ENCODE measurements at regions not wholly inside any gene's neighbourhood (a gene's known extent, or its start where the extent isn't known, plus 50 kb on each side); places are given as distances from the start of the nearest gene placed in this dataset.

- Histone ChIP-seq H3K27me3 (ENCODE audit: control insufficient read depth, insufficient read depth, low read length) (no peaks in the 10 kb centered on the region), H3K36me3 (ENCODE audit: control insufficient read depth, insufficient read depth, low read length) (no peaks in the 10 kb centered on the region), H3K4me3 (ENCODE audit: low read length) (no peak overlapping the region), H3K27ac (ENCODE audit: low read length) (no peak overlapping the region), H3K9me3 (ENCODE audit: control insufficient read depth, insufficient read depth, low read length) (peaks cover 68% of the 10 kb centered on the region), H3K4me1 (ENCODE audit: control insufficient read depth, insufficient read depth, low read length) (no peaks in the 10 kb centered on the region)
- TF ChIP-seq CTCF (IDR thresholded peaks at IDR 0.05): no peak
- Mint-ChIP-seq H3K9me3 (peaks cover 5 to 29% of the 10 kb centered on the region in 2 donors), H3K27ac (no peak overlapping the region), H3K4me1 (no peaks in the 10 kb centered on the region), H3K4me3 (no peak overlapping the region), H3K36me3 (peaks cover 9% of the 10 kb centered on the region), H3K27me3 (ENCODE audit: low read depth in 2 of 2) (no peaks in the 10 kb centered on the region)
- DNase-seq (no peak), ATAC-seq (no peak)
- 90% methylated on average over 22 of the region's 22 CpGs for WGBS (ENCODE audit: insufficient coverage)
- intact Hi-C loops (cut with micrococcal nuclease): no loop called here
Measured at GRCh38 chr16:35752773-35753558, 2293.6 kb downstream of the TP53TG3F start.

GRCh38 chr16:35753559-35754390 lies 2294.4 kb downstream of the TP53TG3F start:
- no peak for DNase-seq
- intact Hi-C loops (cut with micrococcal nuclease): no loop called here
- H3K27ac Mint-ChIP-seq: no peak overlapping the region
- H3K4me3 ChIP-seq (ENCODE audit: low read length): no peak overlapping the region
- H3K27ac ChIP-seq (ENCODE audit: low read length): no peak overlapping the region
- H3K9me3 Mint-ChIP-seq: peaks cover 5 to 29% of the 10 kb centered on the region in 2 donors
- no peaks in the 10 kb centered on the region for H3K27me3 Mint-ChIP-seq (ENCODE audit: low read depth in 2 of 2)
- no peak for TF ChIP-seq CTCF (IDR thresholded peaks at IDR 0.05)
- no peak for ATAC-seq
- peaks cover 65% of the 10 kb centered on the region for H3K9me3 ChIP-seq (ENCODE audit: control insufficient read depth, insufficient read depth, low read length)
- no peak overlapping the region for H3K4me3 Mint-ChIP-seq
- no peaks in the 10 kb centered on the region for H3K4me1 Mint-ChIP-seq
- no peaks in the 10 kb centered on the region for H3K36me3 ChIP-seq (ENCODE audit: control insufficient read depth, insufficient read depth, low read length)
- H3K27me3 ChIP-seq (ENCODE audit: control insufficient read depth, insufficient read depth, low read length): no peaks in the 10 kb centered on the region
- peaks cover 9% of the 10 kb centered on the region for H3K36me3 Mint-ChIP-seq
- 76% methylated on average over 12 of the region's 12 CpGs for WGBS (ENCODE audit: insufficient coverage)
- H3K4me1 ChIP-seq (ENCODE audit: control insufficient read depth, insufficient read depth, low read length): no peaks in the 10 kb centered on the region

GRCh38 chr16:35754391-35755369 lies 2295.3 kb downstream of the TP53TG3F start:
- ATAC-seq (no peak), DNase-seq (no peak)
- H3K27ac ChIP-seq (ENCODE audit: low read length): no peak overlapping the region
- peaks cover 56% of the 10 kb centered on the region for H3K9me3 ChIP-seq (ENCODE audit: control insufficient read depth, insufficient read depth, low read length)
- no peak overlapping the region for H3K4me3 Mint-ChIP-seq
- intact Hi-C loops (cut with micrococcal nuclease): no loop called here
- peaks cover 9% of the 10 kb centered on the region for H3K36me3 Mint-ChIP-seq
- H3K27ac Mint-ChIP-seq: no peak overlapping the region
- H3K4me1 Mint-ChIP-seq: no peaks in the 10 kb centered on the region
- no peaks in the 10 kb centered on the region for H3K4me1 ChIP-seq (ENCODE audit: control insufficient read depth, insufficient read depth, low read length)
- peaks cover 5 to 26% of the 10 kb centered on the region in 2 donors for H3K9me3 Mint-ChIP-seq
- H3K4me3 ChIP-seq (ENCODE audit: low read length): no peak overlapping the region
- no peaks in the 10 kb centered on the region for H3K27me3 ChIP-seq (ENCODE audit: control insufficient read depth, insufficient read depth, low read length)
- 80% methylated on average over 12 of the region's 12 CpGs for WGBS (ENCODE audit: insufficient coverage)
- H3K36me3 ChIP-seq (ENCODE audit: control insufficient read depth, insufficient read depth, low read length): no peaks in the 10 kb centered on the region
- H3K27me3 Mint-ChIP-seq (ENCODE audit: low read depth in 2 of 2): no peaks in the 10 kb centered on the region
- TF ChIP-seq CTCF (IDR thresholded peaks at IDR 0.05): no peak

Data from natural killer cell (primary cell).